ENCODE measurements at regions not wholly inside any gene's neighbourhood (a gene's known extent, or its start where the extent isn't known, plus 50 kb on each side); places are given as distances from the start of the nearest gene placed in this dataset.

GRCh38 chr9:115964710-115965347 lies 188.8 kb upstream of the PAPPA start:
- H3K9me3 ChIP-seq: peaks cover 0 to 9% (median 0%) of the 10 kb centered on the region in 11 donors
- intact Hi-C loops (cut with DNase I): no loop called here
- TF ChIP-seq, protein P1, sequence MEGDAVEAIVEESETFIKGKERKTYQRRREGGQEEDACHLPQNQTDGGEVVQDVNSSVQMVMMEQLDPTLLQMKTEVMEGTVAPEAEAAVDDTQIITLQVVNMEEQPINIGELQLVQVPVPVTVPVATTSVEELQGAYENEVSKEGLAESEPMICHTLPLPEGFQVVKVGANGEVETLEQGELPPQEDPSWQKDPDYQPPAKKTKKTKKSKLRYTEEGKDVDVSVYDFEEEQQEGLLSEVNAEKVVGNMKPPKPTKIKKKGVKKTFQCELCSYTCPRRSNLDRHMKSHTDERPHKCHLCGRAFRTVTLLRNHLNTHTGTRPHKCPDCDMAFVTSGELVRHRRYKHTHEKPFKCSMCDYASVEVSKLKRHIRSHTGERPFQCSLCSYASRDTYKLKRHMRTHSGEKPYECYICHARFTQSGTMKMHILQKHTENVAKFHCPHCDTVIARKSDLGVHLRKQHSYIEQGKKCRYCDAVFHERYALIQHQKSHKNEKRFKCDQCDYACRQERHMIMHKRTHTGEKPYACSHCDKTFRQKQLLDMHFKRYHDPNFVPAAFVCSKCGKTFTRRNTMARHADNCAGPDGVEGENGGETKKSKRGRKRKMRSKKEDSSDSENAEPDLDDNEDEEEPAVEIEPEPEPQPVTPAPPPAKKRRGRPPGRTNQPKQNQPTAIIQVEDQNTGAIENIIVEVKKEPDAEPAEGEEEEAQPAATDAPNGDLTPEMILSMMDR (IDR thresholded peaks at IDR 0.05): no peak
- no peaks in the 10 kb centered on the region for H3K36me3 ChIP-seq
- H3K4me1 ChIP-seq: no peaks in the 10 kb centered on the region
- H3K27me3 ChIP-seq: no peaks in the 10 kb centered on the region
- no peak overlapping the region for H3K4me3 ChIP-seq
- ATAC-seq: no peak
- no peak overlapping the region for H3K27ac ChIP-seq
- 72 to 81% methylated on average over 3 of the region's 3 CpGs for WGBS, 2 donors
- DNase-seq: no peak

- TF ChIP-seq, protein P1 (IDR thresholded peaks at IDR 0.05): no peak
- H3K27ac ChIP-seq: no peak overlapping the region
- DNase-seq: no peak
- H3K36me3 ChIP-seq: no peaks in the 10 kb centered on the region
- H3K4me1 ChIP-seq: no peaks in the 10 kb centered on the region
- ATAC-seq: no peak
- 54 to 56% methylated on average over 1 of the region's 1 CpG for WGBS, 2 donors
- no peaks in the 10 kb centered on the region for H3K27me3 ChIP-seq
- intact Hi-C loops (cut with DNase I): no loop called here
- peaks cover 0 to 9% (median 0%) of the 10 kb centered on the region in 11 donors for H3K9me3 ChIP-seq
- H3K4me3 ChIP-seq: no peak overlapping the region
Measured at GRCh38 chr9:115966660-115967059, 186.9 kb upstream of the PAPPA start.

- Histone ChIP-seq H3K27ac (no peak overlapping the region), H3K4me3 (no peak overlapping the region), H3K27me3 (no peaks in the 10 kb centered on the region), H3K4me1 (no peaks in the 10 kb centered on the region), H3K36me3 (no peaks in the 10 kb centered on the region), H3K9me3 (no peaks in the 10 kb centered on the region)
- intact Hi-C loops (cut with DNase I): no loop called here
- 84 to 86% methylated on average over 2 of the region's 2 CpGs for WGBS, 2 donors
- TF ChIP-seq, protein P1 (IDR thresholded peaks at IDR 0.05): no peak
- DNase-seq (no peak), ATAC-seq (no peak)
Measured at GRCh38 chr9:115969096-115969495, 184.5 kb upstream of the PAPPA start.

DNA sequence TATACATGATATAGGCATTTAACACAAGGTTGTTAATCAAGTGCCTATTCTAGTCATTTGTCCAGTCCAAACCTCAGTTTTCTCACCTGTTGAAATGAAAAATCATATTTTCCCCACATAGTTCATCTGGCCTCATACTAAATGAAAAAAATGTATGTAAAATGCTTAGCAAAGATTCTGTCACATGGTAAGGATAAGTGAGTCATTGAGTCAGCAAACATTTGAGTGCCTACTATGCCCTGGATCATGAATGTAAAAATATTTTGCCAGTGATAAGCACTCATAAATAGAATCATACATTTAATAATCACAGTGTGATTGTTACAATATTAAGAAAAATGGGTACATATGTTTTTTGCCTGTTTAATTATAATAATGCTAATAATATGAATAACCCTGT lies 181.2 kb upstream of the PAPPA start:
- DNase-seq: no peak
- no peak for ATAC-seq
- no peaks in the 10 kb centered on the region for H3K36me3 ChIP-seq
- H3K9me3 ChIP-seq: peaks cover 0 to 8% (median 0%) of the 10 kb centered on the region in 11 donors
- H3K4me1 ChIP-seq: no peaks in the 10 kb centered on the region
- H3K27me3 ChIP-seq: no peaks in the 10 kb centered on the region
- H3K4me3 ChIP-seq: no peak overlapping the region
- no peak overlapping the region for H3K27ac ChIP-seq
- TF ChIP-seq, protein P1 (IDR thresholded peaks at IDR 0.05): no peak
- intact Hi-C loops (cut with DNase I): no loop called here
